Urothelium cell line (cell line): ENCODE measurements at regions not wholly inside any gene's neighbourhood (a gene's known extent, or its start where the extent isn't known, plus 50 kb on each side); places are given as distances from the start of the nearest gene placed in this dataset.
A peak's percentile ranks its signal among the peaks of the same experiment; 100 is the strongest.
"Not testable (repeated sequence)": the region's sequence is repeated elsewhere in the genome, so short reads cannot be mapped to it uniquely, and the experiment has no call there.

ENCODE experiments used
- DNase-seq: peaks from one replicate; pipeline ENCODE4 v3.0.0; 2011; ENCODE audit warnings: low spot score, mixed read lengths
- FAIRE-seq: peaks from 2 replicates; lab custom pipeline; 2011; peaks lifted over from hg19 to GRCh38; lab: Jason Lieb, UNC

DNA sequence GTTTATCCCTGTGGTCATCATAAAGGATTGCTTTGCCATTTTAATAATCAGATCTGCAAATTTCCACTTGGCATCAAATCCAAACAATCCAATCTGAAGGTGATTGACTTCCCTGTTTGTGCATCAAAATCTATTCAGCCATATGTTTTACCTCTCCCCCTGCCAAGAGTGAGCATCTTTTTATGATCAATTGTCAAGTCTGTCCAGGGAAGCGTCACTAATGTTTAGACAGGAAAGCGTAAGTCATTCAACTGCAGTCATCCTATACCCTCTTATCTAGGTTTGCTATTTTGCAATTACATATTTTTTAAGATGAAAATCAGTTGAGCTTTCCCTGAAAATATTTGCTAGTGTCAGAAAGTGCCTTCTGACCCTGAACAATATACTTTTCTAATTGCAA, 1224.1 kb upstream of the SEL1L start:
- no peak for DNase-seq

DNA sequence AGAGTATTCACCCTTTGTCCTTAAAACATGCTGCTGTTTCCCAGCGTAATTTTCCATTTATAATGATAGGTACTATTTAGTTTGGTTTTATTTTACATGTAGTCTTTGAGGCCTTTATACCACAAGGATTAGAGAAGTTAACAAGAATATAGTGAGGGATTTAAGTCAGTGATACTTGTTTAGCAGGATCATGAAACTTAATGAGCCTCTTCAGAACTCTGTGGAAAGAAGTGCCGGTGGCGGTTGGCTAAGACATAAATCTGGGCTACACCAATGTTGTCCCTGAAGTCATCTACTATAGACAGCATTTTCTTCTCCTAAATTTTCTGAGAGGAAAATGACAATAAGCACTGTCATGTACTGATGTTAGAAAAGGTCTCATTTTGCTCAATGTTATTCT, 1226.0 kb upstream of the SEL1L start:
- FAIRE-seq, result no peak
- no peak for DNase-seq

More for the DNA sequence above, 1224.1 kb upstream of the SEL1L start:
- no peak for FAIRE-seq

DNA sequence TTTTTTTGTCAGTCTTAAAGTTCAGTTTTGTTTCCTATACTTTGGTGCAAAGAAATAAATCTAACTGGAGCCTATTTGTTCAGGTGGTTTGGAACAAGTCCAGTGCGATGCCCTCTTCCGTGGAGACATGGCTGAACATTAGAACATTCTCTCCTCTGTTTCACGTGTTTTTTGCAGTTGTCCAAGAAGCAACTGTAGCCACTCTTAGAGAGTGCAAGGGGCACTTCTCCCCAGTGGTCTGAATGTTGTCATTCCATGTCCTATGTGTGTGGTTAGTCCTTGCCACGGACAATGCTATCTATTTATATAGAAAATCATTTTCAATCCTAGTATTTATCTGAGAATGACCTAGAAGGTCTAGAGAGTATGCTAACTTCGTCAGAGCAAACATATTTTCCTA, 1232.5 kb upstream of the SEL1L start:
- DNase-seq (no peak), FAIRE-seq (no peak)

DNA sequence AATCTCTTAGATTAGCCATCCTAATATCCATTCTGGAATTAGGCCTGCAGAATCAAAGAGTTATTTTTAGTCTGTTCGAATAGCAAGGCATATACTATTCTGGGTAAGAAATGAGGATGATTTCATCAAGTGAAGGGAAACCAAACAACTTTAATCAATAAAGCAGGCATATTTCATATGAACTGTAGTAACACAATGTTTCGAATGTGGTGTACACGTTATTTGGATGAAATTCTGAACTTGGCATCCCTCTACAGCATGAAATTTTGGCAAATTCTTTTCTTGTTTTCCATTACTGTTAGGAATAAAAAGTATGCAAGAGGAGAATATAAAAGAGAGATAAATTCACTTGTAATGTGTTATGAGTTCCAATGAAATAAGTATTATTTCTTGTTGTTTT, 1233.3 kb upstream of the SEL1L start:
- DNase-seq (no peak), FAIRE-seq (no peak)

DNA sequence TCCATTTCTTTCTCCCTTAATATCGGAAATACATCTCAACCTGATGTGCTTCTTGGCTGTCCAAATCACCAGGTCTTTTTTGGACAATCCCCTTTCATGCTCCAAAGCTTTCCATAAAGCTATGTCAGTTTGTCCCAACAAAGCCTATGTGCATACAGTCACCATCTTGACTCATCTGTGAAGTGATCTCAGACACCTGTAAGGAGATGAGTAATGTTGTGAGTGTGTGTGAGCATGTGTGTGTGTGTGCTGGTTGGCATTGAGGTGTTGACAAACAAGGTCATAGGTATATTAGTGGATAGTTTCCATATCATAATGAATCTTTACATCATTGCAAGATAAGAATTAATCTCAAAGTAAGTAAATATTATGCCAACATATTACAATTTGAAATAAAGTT, 1243.3 kb upstream of the SEL1L start:
- DNase-seq (no peak), FAIRE-seq (no peak)

DNA sequence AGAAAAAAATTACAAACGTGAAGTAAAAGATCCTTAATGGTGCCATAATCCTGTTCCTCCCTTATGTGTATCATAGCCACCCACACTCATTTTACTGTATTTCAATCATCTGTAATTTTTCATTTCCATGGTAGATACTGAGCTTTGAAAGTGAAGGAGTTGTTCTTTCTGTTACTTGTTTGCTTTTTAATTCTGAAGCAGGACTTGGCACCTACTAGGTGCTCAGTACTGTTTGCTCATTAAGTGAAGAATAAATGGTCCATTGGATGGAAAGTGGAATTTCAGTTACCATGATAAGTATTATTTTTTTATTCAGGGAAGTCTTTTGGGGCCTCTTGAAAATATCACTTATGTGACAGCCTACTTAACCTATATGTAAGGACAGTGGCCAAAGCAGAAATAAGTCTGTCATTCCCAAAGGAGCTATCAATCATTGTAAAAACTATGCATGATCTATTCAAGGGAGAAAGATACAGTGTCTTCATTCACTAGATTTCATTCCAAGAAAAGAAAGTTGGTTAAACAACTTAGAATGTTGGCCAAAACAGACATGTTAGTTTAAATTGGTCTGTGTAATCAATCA, 1244.4 kb upstream of the SEL1L start:
- no peak for FAIRE-seq

DNA sequence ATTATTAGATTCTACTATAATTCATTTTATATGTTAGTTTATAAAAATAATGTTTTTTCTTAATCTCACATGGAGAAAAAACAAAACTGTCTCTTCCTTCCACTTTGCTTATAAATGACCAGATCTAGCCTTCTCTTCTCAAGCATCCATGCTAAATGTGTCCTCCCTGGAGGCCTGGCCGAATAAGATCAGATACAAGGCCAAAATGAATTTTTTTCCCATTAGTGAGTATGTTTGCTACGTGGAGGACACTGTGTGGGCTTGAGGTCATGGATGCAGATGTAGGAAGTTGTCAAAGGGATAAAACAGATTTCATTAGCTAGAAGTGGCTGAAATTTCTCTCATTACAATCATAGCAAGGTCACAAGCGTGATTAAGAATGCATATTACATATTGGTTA, 1244.9 kb upstream of the SEL1L start:
- no peak for FAIRE-seq
- no peak for DNase-seq

More for the DNA sequence above, 1244.4 kb upstream of the SEL1L start:
- DNase-seq, result no peak

DNA sequence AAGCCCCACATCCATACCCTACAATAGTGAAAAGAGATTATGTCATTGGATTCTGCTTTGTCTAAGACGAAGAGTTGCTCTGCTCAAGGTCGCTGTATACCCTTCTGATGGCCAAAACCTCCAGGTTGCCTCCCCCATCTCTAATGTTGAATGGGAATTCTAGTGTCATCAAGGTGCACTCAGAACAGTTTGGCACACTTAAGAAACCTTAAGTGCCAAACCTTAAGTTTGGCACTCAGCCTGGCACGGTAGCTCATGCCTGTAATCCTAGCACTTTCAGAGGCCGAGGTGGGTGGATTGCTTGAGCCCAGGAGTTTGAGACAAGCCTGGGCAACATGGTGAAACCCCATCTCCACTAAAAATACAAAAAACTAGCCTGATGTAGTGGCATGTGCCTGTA, 1245.6 kb upstream of the SEL1L start:
- FAIRE-seq, result no peak

DNA sequence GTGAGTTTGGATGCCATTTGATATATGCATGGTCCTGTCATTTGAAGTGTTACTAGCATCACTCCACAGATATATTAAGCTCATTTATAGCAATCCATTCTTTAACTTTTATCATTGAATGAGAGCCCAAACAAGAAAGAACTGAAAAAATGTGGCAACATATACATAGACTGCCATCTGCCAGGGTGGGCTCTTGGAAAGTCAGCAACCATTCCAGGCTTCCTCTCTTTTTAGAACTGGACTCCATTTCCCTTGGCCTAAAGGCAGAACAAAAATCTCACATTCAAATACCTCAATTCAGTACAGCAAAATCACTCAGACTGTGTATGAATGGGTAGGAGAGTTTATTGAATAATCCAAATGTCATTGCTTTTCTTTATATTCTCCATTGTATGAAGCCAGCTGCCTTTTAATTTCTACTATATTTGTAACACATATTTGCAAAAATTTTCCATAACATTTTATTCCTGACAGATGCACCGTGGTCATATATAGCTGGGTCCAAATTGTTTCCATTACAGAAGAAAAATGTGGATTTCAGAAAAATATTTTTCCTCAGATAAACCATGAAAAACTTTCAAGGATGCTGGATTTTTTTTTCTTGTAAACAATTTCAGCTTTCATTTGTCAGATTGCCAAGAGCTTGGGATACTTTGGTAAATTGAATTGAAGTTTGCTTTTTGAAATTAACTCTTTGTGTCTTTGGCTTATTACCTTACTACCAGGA, 1252.3 kb upstream of the SEL1L start:
- DNase-seq (no peak), FAIRE-seq (no peak)

More for the DNA sequence above, 1245.6 kb upstream of the SEL1L start:
- DNase-seq, result no peak

DNA sequence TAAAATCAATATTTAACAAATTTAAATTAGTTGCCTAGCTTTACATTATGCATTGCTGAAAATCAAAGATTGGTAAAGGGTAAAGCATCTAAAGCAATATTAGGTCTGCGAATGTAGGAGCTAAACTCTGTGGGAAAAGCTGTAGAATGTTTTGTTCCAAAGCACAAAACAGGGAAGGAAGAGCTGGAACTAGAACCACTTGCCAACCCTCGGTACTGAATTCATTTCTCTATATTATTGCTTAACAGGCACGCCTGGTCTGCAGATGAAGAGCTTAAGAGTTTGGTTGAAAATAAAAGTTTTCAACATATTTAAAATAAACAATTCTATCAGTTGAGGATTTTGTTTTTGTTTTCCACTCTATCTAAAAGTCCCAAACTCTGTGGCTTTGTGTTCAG, 1252.8 kb upstream of the SEL1L start:
- DNase-seq (no peak), FAIRE-seq (no peak)

DNA sequence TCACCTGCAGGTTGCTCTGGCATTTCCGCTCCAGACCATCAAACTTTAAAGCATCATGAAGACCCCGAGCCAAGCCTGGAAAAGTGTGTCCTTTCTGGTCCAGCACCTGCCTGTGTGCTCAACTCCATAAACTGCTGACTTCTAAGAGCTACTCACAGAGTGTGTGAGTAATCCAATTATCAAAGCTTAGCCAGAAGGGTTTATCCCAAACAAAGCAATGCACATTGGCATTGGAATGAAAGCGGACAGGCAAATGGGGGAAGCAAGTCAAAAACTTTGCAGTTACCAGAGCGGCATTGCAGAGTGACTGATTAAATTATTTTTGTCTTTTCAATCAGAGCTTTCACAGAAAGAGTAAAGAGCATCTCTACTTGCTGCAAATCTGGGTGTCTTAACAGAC, 1262.4 kb upstream of the SEL1L start:
- DNase-seq (no peak), FAIRE-seq (no peak)

DNA sequence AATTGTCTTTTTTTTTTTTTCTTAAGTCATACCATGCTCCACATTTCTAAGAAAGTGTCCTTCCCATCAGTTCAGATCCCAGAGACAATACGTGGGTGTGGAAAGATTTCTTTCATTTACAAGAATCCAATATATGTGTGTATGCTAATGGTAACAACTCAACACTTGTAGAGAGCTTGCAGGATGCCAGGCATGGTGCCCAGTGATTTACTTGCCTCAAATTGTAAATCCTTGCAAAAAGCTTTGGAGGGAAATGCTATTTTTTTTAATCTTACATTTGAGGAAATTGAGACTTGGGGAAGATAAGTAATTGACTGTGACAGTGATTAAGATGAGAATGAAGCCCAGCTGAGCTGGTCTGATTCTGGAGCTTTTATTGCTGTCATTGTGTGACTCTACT, 1264.6 kb upstream of the SEL1L start:
- DNase-seq (no peak), FAIRE-seq (no peak)

DNA sequence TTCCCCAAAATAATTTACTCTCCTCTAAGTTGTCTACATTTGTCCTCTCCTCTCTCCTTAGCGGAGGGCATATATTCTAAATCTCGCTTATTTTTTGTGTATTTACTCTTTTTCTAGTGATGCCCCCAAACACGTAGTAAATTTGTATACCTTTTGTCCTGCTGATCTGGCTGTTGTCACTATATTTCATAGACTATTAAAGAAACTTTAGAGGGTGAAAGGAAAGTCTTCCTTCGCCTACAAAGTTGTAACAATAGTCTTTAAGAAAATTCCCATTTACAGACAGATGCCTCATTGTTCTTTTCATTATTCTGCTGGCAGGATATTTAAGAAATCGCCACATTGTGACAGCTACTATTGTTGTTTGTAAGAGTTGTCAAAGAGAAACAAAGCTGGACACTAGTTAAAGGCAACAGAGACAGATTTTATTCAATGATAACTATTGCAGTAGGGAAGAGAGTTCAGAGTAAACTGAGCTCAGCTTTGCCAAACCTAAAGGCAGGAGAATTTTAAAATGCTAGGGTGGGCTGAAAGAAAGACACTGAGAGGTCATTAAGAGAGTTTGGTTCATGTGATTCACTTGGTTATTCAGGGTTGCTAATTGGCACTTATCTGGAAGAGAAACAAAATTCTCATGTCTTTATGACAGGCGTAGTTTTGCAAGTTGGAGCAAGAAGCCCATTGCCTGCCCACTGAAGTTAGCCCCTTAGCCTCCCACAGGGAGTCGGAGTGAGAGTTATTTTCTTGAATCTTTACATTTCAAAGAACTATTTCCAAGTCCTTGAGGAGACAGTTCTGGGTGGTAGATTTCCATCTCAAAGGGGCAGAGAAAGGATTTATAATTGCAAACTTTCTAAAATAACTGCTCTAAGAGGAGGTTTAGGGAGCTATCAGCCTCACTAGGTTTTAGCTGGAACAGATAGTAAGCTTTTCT, 1272.5 kb upstream of the SEL1L start:
- DNase-seq, result no peak
- no peak for FAIRE-seq

DNA sequence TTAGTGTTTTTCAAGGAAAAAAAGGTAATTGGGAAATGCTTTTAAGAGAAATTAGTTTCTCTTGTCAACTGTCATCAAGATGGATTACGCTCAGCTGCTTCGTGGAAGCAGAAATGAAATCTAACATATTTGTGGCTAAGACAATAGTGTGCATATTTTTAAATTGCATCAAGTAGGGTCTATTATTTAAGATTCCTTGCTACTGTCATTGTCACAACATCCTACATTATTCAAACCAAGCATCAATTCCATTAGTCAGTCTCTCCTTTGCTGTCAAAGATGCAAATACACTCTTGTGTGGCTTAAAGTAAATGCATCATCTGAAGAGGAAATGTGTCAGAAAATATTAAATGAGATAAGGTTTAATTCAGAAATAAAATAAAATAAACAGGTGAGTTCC, 1277.6 kb upstream of the SEL1L start:
- no peak for FAIRE-seq
- no peak for DNase-seq

DNA sequence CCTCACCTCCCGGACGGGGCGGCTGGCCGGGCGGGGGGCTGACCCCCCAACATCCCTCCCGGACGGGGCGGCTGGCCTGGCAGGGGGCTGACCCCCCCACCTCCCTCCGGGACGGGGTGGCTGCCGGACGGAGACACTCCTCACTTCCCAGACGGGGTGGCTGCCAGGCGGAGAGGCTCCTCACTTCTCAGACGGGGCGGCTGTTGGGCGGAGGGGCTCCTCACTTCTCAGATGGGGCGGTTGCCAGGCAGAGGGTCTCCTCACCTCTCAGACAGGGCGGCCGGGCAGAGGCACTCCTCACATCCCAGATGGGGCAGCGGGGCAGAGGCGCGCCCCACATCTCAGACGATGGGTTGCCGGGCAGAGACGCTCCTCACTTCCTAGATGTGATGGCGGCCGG, 1280.7 kb upstream of the SEL1L start:
- FAIRE-seq, DNase-seq: not testable (repeated sequence)

DNA sequence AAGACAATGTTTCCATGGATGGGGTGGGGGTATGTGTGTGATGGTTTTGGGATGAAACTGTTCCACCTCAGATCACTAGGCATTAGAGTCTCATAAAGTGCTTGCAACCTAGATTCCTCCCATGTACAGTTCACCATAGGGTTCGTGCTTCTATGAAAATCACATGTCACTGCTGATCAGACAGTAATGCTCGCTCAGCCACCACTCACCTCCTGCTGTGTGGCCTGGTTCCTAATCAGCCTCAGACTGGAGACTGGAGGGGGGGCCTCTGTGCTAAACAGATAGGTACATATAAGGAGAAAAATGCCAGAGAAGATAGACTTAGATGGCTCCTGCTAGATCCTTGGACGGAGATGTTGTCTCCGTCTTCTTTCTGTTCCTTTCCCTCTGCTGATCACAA, 1296.9 kb upstream of the SEL1L start:
- no peak for DNase-seq
- no peak for FAIRE-seq

DNA sequence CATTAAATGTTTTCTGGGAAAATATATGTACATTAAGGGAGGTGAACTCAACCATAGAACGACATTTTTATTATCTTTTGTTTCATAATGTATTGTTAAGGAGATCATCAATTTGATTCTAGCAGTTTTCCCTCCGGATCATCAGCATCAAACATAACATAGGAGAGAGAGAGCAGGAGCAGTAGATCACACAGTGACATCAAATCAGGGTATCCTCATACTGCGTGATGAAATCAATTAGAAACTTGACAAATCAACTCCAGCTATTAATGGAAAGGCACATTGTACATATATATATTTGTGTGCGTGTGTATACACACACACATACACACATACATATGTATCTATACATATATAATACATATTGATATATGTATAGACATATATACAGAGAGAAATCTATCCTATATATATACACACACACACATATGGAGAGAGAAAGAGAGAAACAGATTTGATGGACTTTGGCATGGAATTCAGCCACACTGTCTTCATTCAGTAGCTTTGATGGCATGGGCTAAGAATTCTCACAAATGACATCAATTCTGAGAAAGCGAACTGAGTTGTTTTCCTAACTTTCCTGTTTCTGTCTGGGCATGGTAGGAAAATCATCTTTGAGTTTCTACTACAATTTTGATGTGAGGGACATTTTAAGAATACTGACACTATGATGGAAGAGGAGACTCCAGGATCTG, 1302.8 kb upstream of the SEL1L start:
- FAIRE-seq (no peak), DNase-seq (no peak)

DNA sequence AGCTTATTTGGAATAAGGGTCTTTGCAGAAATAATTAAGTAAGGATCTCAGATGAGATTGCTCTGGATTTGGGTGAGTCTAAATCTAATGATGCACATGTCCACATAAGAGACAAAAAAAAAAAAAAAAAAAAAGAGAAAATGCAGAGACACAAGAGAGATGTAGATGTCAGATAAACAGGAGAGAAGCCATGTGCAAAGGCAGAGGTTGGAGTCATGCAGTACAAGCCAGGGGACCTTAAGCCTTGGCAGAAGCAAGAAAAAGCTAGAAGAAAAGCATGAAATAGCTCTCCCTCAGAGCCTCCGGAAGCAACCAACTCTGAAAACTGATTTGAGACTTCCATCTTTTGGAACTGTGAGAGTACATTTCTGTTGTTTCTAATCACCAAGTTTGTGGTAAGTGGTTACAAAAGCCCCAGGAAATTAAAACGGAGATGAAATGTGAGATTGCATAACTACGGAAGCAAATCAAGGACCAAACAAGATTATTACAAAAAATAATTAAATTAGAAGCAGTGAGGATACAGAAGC, 1304.0 kb upstream of the SEL1L start:
- DNase-seq (no peak), FAIRE-seq (no peak)

DNA sequence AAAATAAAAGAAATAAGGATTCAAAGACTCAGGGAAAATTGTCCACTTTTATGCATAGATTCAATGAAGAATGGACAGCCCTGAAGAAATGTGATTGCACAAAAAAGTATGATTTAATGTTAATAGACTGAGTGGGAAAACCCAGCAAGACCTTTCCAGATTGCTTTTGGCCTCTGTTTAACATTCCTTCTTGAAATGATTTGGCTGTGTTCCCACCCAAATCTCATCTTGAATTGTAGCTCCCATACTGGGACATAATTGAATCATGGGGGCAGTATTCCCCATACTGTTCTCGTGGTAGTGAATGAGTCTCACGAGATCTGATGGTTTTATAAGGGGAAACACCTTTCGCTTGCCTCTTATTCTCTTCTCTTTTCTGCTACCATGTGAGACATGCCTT, 1316.9 kb upstream of the SEL1L start:
- DNase-seq (no peak), FAIRE-seq (no peak)

DNA sequence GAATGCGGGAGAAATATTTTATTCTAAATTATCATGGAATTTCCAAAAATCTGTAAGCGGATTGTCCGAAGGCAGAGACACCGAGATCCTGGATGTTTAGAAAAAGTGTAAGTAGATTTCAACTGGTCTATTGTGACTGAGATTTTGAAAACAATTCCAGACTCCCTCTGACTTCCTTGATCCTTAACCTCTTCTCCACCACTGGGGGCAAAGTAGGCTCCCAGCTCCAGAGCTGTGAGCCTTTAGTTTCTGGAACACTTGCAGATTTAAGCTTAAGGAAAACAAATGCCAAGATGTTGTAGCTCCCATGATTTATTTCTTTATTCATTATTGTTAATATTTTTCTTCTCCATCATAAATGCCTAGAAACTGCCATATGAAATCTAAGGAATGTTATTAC, 1320.5 kb upstream of the SEL1L start:
- FAIRE-seq, result no peak
- no peak for DNase-seq

DNA sequence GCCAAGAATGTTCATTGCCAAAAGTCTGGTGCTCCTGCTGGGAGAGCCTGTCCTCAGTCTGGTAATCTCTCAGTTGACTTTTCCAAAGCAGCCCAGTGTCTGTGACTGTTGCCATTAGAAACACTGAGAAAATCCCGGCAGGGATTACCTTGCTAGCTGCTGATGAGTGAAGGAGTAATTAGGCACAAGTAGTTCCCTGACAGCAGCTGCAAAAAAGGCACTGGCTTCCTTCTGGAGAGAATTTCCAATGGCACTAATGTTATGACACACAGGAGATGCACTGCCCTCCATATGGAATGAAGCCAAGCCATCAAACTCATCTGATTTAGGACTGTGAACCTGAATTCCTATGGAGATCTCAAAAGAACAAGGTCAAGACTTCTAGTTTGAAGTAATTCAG, 1321.2 kb upstream of the SEL1L start:
- peak; percentile 5 for DNase-seq
- FAIRE-seq, result no peak
